Thoracic aorta (tissue), 2 donors: ENCODE measurements at regions not wholly inside any gene's neighbourhood (a gene's known extent, or its start where the extent isn't known, plus 50 kb on each side); places are given as distances from the start of the nearest gene placed in this dataset.

Experiments
- ATAC-seq: fragments of 150-250 bp; one replicate; pipeline ENCODE4 v1.8.0; 2017; ENCODE audit warnings: low read depth; ENCODE audit not compliant: insufficient number of reproducible peaks, low FRiP score
- DNase-seq: peaks from one replicate; pipeline ENCODE4 v3.0.0-alpha.2; 2020; ENCODE audit warnings: low spot score
- H3K27ac ChIP-seq, 2 donors: fragments of 200-600 bp; sonication (generic); 1 replicate in 1 of 2; 2 replicates in 1 of 2; pipeline ENCODE4 v1.5.1; 2016; ENCODE audit warnings: mild to moderate bottlenecking in 2 of 2, moderate library complexity in 2 of 2
- H3K27me3 ChIP-seq: fragments of 200-600 bp; sonication (generic); replicated peaks from 2 replicates; pipeline ENCODE4 v1.6.0; 2016; ENCODE audit warnings: mild to moderate bottlenecking; ENCODE audit not compliant: insufficient read depth
- H3K36me3 ChIP-seq: fragments of 200-600 bp; sonication (generic); one replicate; pipeline ENCODE4 v1.5.1; 2016
- H3K4me1 ChIP-seq, 2 donors: fragments of 200-600 bp; sonication (generic); 1 replicate in 1 of 2; 2 replicates in 1 of 2; pipeline versions ENCODE4 v1.5.1 to v1.6.0; 2016; ENCODE audit warnings: low read depth in 2 of 2, mild to moderate bottlenecking in 1 of 2; ENCODE audit not compliant: control insufficient read depth in 1 of 2
- H3K4me3 ChIP-seq: fragments of 200-600 bp; sonication (generic); 2 replicates; pipeline ENCODE4 v1.5.1; 2016; ENCODE audit warnings: mild to moderate bottlenecking
- H3K9me3 ChIP-seq: fragments of 200-600 bp; sonication (generic); 2 replicates; pipeline ENCODE4 v1.5.1; 2016
- TF ChIP-seq, protein P1 (sequence below): fragments of 200-600 bp; sonication (generic); IDR thresholded peaks from one replicate; pipeline ENCODE4 v1.5.1; 2019; ENCODE audit warnings: antibody characterized with exemption

DNA sequence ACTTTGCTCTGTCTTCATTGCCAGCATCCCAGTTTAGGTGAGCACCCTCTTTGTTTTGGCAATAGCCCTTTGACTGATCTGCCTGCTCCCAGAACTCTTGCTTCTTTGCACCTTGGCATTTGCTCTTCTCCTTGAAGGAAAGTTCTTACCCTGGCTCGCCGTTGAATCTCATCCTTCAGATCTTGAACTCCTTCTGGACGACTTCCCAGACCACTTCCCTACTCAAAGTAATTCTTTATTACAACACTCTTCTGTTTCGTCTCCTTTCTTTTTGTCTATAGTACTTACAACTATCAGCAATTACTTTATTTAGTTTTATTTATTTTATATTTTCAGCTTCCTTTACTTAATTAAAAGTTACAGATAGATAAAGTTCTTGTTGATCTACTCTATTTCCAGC lies 1510.1 kb downstream of the MAT2B start:
- TF ChIP-seq, protein P1, sequence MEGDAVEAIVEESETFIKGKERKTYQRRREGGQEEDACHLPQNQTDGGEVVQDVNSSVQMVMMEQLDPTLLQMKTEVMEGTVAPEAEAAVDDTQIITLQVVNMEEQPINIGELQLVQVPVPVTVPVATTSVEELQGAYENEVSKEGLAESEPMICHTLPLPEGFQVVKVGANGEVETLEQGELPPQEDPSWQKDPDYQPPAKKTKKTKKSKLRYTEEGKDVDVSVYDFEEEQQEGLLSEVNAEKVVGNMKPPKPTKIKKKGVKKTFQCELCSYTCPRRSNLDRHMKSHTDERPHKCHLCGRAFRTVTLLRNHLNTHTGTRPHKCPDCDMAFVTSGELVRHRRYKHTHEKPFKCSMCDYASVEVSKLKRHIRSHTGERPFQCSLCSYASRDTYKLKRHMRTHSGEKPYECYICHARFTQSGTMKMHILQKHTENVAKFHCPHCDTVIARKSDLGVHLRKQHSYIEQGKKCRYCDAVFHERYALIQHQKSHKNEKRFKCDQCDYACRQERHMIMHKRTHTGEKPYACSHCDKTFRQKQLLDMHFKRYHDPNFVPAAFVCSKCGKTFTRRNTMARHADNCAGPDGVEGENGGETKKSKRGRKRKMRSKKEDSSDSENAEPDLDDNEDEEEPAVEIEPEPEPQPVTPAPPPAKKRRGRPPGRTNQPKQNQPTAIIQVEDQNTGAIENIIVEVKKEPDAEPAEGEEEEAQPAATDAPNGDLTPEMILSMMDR: no peak
- ATAC-seq: no peak
- Histone ChIP-seq H3K4me1 (no peaks in the 10 kb centered on the region), H3K27ac (no peak overlapping the region), H3K9me3 (no peaks in the 10 kb centered on the region), H3K4me3 (no peak overlapping the region), H3K27me3 (no peaks in the 10 kb centered on the region), H3K36me3 (no peaks in the 10 kb centered on the region)
- DNase-seq: no peak

DNA sequence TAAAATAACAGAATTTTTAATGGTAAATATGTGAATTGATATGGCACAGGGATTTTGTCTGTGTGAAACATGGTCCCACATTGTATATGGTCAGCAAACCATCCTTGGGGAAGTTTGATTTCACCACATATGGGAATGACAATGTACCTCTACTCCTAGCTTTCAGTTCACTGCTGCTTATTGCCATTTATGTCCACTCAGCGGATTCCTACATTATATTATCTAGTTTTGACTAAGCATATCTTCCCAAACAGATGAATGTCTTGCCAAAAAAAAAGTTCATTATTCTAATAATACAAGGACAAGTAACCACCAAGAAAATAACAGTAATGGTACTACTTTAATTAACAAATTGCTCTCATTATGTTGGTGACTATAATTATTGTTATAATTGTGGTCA lies 1521.6 kb downstream of the MAT2B start:
- ATAC-seq (no peak), DNase-seq (no peak)
- TF ChIP-seq, protein P1: no peak
- Histone ChIP-seq H3K4me3 (no peak overlapping the region), H3K36me3 (no peaks in the 10 kb centered on the region), H3K4me1 (no peaks in the 10 kb centered on the region), H3K9me3 (no peaks in the 10 kb centered on the region), H3K27me3 (no peaks in the 10 kb centered on the region), H3K27ac (no peak overlapping the region)

DNA sequence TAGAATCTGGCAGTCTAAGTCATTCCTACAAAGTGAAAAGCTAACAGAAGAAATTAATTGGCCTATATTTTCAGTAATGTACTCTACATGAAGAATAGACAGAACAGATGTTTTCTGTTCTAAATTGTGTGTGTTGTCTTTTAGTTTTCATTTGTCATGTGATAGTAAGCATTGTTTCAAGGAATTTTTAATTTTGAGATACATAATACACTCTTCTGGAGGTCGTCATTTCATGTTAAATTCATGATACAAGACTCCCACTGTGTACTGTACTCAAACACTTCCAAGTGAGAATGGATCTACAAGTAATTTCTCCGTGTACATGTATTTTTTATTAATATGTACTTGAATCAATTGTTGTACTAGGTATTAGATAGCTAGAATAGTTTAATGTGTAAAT lies 1522.9 kb downstream of the MAT2B start:
- H3K27me3 ChIP-seq: no peaks in the 10 kb centered on the region
- TF ChIP-seq, protein P1: no peak
- H3K36me3 ChIP-seq: no peaks in the 10 kb centered on the region
- H3K4me1 ChIP-seq: no peaks in the 10 kb centered on the region
- H3K9me3 ChIP-seq: no peaks in the 10 kb centered on the region
- DNase-seq (no peak), ATAC-seq (no peak)
- H3K4me3 ChIP-seq: no peak overlapping the region
- H3K27ac ChIP-seq: no peak overlapping the region

DNA sequence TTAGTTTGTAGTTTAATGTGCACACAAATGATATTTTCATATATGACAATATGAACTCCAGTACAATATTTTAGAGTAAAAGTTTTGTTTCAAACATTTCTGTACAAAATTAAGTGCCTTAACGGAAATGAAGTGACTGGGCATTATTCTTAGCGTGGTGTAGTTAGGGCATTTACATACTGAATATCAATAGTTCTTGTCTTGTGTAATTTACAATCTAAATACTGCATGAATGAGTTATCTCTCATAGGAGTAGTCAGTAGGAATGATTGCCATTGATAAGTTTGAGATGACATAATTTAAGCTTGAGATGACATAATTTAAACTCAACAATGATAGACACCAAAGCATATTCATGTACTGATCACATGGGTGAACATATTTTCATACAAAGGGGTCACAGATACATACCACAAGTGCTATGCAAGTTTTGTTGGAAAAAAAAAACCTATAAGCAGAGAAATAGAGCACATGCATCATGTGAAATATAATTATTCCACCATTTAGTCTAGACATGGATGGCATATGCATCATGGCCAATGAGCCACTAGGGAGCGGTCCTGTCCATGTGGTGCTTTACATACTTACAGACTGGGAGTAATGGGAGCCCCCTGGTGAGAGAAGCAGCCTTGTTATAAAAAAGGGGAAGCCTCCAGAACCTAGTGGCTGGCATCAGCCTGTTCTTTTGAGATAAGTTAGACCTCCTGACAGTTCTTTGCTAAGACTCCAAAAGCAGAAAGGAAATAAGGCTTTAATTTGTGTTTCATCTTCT lies 1523.9 kb downstream of the MAT2B start:
- no peaks in the 10 kb centered on the region for H3K27me3 ChIP-seq
- TF ChIP-seq, protein P1: no peak
- ATAC-seq (no peak), DNase-seq (no peak)
- H3K27ac ChIP-seq: no peak overlapping the region
- H3K9me3 ChIP-seq: no peaks in the 10 kb centered on the region
- H3K4me3 ChIP-seq: no peak overlapping the region
- no peaks in the 10 kb centered on the region for H3K36me3 ChIP-seq
- H3K4me1 ChIP-seq: no peaks in the 10 kb centered on the region

DNA sequence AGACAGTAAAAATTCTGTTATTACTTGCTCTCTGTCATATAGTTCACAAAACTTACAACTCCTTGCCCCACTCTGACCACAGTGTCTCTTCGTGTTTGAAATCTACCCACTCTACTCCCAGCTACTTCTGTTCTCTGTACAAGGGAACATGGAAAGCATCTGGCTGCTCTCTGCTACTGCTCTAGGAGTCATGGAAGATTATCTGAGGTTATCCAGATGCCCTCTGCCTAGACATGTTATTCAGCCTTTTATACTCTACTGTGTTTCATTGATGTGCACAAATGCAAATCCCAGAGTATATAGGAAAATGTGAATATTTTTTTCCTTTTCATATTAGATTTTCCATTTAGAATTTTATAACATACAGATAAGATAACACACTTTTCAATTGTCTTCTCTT lies 1525.6 kb downstream of the MAT2B start:
- Histone ChIP-seq H3K27ac (no peak overlapping the region), H3K4me1 (no peaks in the 10 kb centered on the region), H3K4me3 (no peak overlapping the region), H3K36me3 (no peaks in the 10 kb centered on the region), H3K9me3 (no peaks in the 10 kb centered on the region), H3K27me3 (no peaks in the 10 kb centered on the region)
- ATAC-seq: no peak
- no peak for DNase-seq
- TF ChIP-seq, protein P1: no peak
